Keratinocyte (primary cell): ENCODE measurements at regions not wholly inside any gene's neighbourhood (a gene's known extent, or its start where the extent isn't known, plus 50 kb on each side); places are given as distances from the start of the nearest gene placed in this dataset.
"Not testable (repeated sequence)": the region's sequence is repeated elsewhere in the genome, so short reads cannot be mapped to it uniquely, and the experiment has no call there.

Experiments
- DNase-seq: peaks from one replicate; pipeline ENCODE4 v3.0.0-alpha.2; 2011; ENCODE audit warnings: low read depth, missing footprints, low spot score
- FAIRE-seq: peaks from 2 replicates; lab custom pipeline; 2011; peaks lifted over from hg19 to GRCh38; lab: Jason Lieb, UNC
- H2AFZ ChIP-seq: 2 replicates; pipeline ENCODE4 v1.6.0; 2012; ENCODE audit warnings: low read length, control low read depth, inconsistent platforms; ENCODE audit not compliant: control insufficient read depth
- H3K27ac ChIP-seq: 2 replicates; pipeline ENCODE4 v1.5.1; 2011; ENCODE audit warnings: low read length; ENCODE audit not compliant: control insufficient read depth, insufficient read depth
- H3K27me3 ChIP-seq: 3 replicates; pipeline ENCODE4 v1.6.0; 2011; ENCODE audit warnings: low read length; ENCODE audit not compliant: control insufficient read depth, insufficient read depth; ENCODE audit errors: extremely low read depth
- H3K36me3 ChIP-seq, 2 experiments: 2 replicates in 1 of 2; 3 replicates in 1 of 2; pipeline ENCODE4 v1.5.1; 2011; ENCODE audit warnings: low read length in 2 of 2, mild to moderate bottlenecking in 1 of 2; ENCODE audit not compliant: control insufficient read depth in 2 of 2, insufficient read depth in 2 of 2; ENCODE audit errors: extremely low read depth in 1 of 2
- H3K4me1 ChIP-seq: 3 replicates; pipeline ENCODE4 v1.5.1; 2011; ENCODE audit warnings: low read length; ENCODE audit not compliant: control insufficient read depth, insufficient read depth; ENCODE audit errors: extremely low read depth
- H3K4me2 ChIP-seq: 3 replicates; pipeline ENCODE4 v1.6.0; 2011; ENCODE audit warnings: low read depth, low read length; ENCODE audit not compliant: control insufficient read depth, insufficient read depth; ENCODE audit errors: extremely low read depth
- H3K4me3 ChIP-seq, 3 experiments: fragments of 200-600 bp in 1 of 3; sonication (generic) in 1 of 3; 2 replicates in 2 of 3; 3 replicates in 1 of 3; pipeline ENCODE4 v1.5.1; 2011 to 2016; ENCODE audit warnings: low read length in 3 of 3, mild to moderate bottlenecking in 3 of 3, control low read depth in 2 of 3, inconsistent platforms in 1 of 3, low read depth in 1 of 3, mixed read lengths in 1 of 3, mixed run types in 1 of 3, moderate library complexity in 1 of 3; ENCODE audit not compliant: control insufficient read depth in 2 of 3, insufficient read depth in 2 of 3; ENCODE audit errors: extremely low read depth in 1 of 3
- H3K79me2 ChIP-seq: 2 replicates; pipeline ENCODE4 v1.6.0; 2012; ENCODE audit warnings: low read length; ENCODE audit not compliant: control insufficient read depth, insufficient read depth
- H3K9ac ChIP-seq: 3 replicates; pipeline ENCODE4 v1.6.0; 2011; ENCODE audit warnings: low read length; ENCODE audit not compliant: control insufficient read depth, insufficient read depth; ENCODE audit errors: extremely low read depth
- H3K9me1 ChIP-seq: 3 replicates; pipeline ENCODE4 v1.6.0; 2011; ENCODE audit warnings: low read length; ENCODE audit not compliant: control insufficient read depth, insufficient read depth; ENCODE audit errors: extremely low read depth
- H3K9me3 ChIP-seq: 2 replicates; pipeline ENCODE4 v1.5.1; 2012; ENCODE audit warnings: low read depth, low read length; ENCODE audit not compliant: control insufficient read depth
- H4K20me1 ChIP-seq: 3 replicates; pipeline ENCODE4 v1.6.0; 2011; ENCODE audit warnings: low read length; ENCODE audit not compliant: control insufficient read depth, insufficient read depth; ENCODE audit errors: extremely low read depth
- dilution Hi-C: fragments of 300-500 bp; cut with MboI; formaldehyde crosslinking; loops from one replicate; pipeline ENCODE4 v1.7.0; 2020; ENCODE audit warnings: low sequenced_read_pairs; ENCODE audit not compliant: extremely low pct_ligation_motif_present

DNA sequence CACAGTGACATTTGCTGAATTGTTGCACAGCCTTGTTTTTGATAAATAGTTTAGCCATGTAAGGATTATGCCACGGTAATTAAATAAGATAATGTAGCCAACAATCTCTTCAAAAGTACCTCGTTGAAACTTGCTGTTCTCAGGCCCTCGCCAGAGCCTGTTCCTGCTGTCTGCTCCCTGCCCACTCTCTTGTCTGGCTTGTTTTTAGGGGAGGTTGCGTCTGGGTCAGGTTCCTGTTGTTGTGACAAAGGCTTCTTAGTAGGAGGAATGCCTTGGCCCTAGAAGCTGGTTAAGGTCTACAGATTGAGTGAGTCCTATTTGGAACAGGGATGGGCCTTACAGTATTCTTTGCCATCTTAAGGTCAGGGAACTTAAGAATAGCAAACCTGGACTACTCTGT, 294.0 kb upstream of the NOTCH2NLA start:
- FAIRE-seq, dilution Hi-C loops, H3K9me3 ChIP-seq: not testable (repeated sequence)

DNA sequence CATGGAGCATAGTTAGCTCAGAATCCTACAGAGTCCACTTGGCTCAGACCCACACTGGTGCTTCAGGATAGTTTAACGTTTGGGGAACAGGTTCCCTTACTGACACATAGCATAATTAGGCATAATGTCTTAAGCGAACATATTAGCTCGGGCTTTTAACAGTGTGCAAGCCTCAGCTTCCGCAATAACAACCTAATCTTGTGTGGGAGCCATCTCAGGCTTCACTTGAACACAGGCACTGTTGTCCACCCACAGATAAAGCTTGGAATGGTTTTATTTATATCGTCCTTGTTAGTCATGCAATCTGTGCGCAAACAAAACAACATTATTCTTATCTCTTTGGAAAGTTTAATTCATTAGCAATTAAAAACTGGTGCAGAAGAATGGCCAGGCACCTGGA, 293.5 kb upstream of the NOTCH2NLA start:
- H3K27ac ChIP-seq, DNase-seq, H3K27me3 ChIP-seq, H2AFZ ChIP-seq, H3K9ac ChIP-seq, H3K4me1 ChIP-seq, H3K4me3 ChIP-seq, H3K9me1 ChIP-seq, H3K9me3 ChIP-seq, H3K36me3 ChIP-seq, dilution Hi-C loops, H4K20me1 ChIP-seq, H3K4me2 ChIP-seq, FAIRE-seq, H3K79me2 ChIP-seq: not testable (repeated sequence)

More for the DNA sequence above, 294.0 kb upstream of the NOTCH2NLA start:
- not testable (repeated sequence) for H3K4me1 ChIP-seq, H3K79me2 ChIP-seq, H3K36me3 ChIP-seq, H3K4me3 ChIP-seq, H3K9ac ChIP-seq, H3K9me1 ChIP-seq, H3K27ac ChIP-seq, H4K20me1 ChIP-seq, H2AFZ ChIP-seq, H3K27me3 ChIP-seq, H3K4me2 ChIP-seq, DNase-seq

DNA sequence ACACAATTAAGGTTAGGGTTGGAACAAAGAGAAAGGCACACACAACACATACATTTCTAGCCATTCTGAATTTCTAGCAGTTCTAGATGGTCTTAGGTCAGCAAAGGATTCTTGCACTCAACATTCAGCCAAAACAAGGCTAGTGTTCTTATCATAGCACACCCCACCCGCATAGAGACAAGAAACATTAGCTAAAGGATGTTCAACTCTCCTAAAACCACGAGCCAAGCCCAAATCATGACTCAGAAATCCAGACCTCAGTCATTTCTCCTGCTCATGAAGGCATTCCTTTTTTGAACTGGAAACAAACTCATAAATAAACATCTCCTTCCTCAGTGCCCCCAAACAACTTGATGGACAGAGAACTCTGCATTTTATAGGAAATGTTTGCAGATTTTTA, 293.0 kb upstream of the NOTCH2NLA start:
- H3K4me3 ChIP-seq, H4K20me1 ChIP-seq, DNase-seq, dilution Hi-C loops, H3K4me1 ChIP-seq, FAIRE-seq, H3K4me2 ChIP-seq, H2AFZ ChIP-seq, H3K9ac ChIP-seq, H3K36me3 ChIP-seq, H3K9me3 ChIP-seq, H3K27me3 ChIP-seq, H3K27ac ChIP-seq, H3K79me2 ChIP-seq, H3K9me1 ChIP-seq: not testable (repeated sequence)

DNA sequence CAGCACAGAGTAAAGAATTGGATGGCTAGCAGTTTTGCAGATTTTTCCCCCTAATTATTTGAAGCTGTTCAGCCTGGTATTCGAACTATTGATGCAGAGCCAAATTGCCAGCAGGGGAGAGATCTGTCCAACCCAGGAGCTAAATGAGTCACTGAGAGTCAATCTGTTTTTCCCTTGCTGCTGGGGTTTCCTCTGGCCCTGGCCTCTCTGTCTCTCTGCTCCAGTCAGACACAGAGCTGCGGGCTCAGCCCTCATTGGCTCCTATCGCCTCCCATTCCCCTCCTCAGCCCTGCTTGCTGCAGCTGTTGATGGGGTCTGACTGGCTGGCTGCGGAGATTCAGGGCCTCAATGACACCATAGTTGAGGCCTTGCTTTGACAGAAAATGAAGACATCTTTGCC, 284.9 kb upstream of the NOTCH2NLA start:
- H3K4me1 ChIP-seq, H3K4me3 ChIP-seq, H4K20me1 ChIP-seq, DNase-seq, H2AFZ ChIP-seq, dilution Hi-C loops, H3K27ac ChIP-seq, H3K79me2 ChIP-seq, H3K27me3 ChIP-seq, H3K9ac ChIP-seq, FAIRE-seq, H3K4me2 ChIP-seq, H3K9me3 ChIP-seq, H3K36me3 ChIP-seq, H3K9me1 ChIP-seq: not testable (repeated sequence)

DNA sequence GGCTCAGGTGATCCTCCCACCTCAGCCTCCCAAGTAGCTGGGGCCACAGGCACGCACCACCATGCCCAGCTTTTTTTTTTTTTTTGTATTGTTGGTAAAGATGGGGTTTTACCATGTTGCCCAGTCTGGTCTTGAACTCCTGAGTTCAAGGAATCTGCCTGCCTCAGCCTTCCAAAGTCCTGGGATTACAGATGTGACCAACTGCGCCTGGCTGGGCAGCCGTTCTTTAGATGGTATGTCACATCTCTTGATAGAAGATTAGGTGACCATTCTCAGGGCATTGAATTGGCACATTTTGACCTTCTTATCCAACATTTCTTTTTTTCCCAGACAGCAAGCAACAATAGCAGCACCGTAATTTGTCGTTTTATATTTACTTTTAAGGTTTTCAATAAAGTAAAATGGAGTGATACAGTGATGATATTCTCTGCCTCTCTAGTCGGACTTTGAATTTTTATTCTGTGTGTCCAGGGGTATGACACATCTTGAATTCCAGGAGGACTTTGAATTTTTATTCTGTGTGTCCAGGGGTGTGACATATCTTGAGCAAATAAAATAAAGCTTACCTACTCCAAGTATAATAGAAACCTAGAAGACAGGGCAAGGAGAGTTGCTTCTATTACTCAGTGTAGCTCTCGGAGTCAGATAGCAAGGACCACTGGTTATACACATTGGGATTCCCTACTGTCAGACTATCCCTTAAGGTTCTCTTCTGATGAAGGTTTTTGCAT, 282.4 kb upstream of the NOTCH2NLA start:
- H3K4me1 ChIP-seq, H3K4me2 ChIP-seq, H3K9me1 ChIP-seq, H3K9ac ChIP-seq, H2AFZ ChIP-seq, H3K27me3 ChIP-seq, H3K79me2 ChIP-seq, H4K20me1 ChIP-seq, dilution Hi-C loops, FAIRE-seq, H3K36me3 ChIP-seq, H3K27ac ChIP-seq, H3K4me3 ChIP-seq, H3K9me3 ChIP-seq, DNase-seq: not testable (repeated sequence)
